Activated CD4-positive, alpha-beta T cell treated with anti-CD3 and anti-CD28 coated beads, Interleukin-2, amount 50 U/mL, for 16 hours (primary cell): ENCODE measurements at regions not wholly inside any gene's neighbourhood (a gene's known extent, or its start where the extent isn't known, plus 50 kb on each side); places are given as distances from the start of the nearest gene placed in this dataset.
"Not testable (repeated sequence)": the region's sequence is repeated elsewhere in the genome, so short reads cannot be mapped to it uniquely, and the experiment has no call there.

Experiments used
- DNase-seq: peaks from one replicate; pipeline ENCODE4 v3.0.0-alpha.2; 2020

- DNase-seq: no peak
Measured at GRCh38 chr1:70556541-70556940, 145.5 kb downstream of the CTH start.

DNA sequence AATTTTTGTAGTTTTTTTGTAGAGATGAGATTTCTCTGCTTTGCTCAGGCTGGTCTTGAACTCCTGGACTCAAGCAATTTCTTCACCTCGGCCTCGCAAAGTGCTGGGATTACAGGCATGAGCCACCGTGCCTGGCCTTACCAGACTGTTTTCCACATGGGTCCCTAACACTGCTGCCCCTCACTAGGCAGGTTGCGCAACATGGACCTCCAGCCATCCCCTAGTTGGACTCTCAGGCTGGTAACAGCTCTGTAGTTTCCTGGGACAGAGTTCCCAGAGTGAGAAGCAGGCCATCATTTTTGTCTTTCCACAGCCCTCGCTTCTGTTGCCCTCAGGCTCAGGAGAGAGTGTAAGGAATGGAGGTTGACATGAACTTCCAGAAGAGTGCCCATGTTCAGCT lies 156.1 kb downstream of the CTH start:
- no peak for DNase-seq

- DNase-seq: no peak
Measured at GRCh38 chr1:70571191-70571590, 160.1 kb downstream of the CTH start.

DNA sequence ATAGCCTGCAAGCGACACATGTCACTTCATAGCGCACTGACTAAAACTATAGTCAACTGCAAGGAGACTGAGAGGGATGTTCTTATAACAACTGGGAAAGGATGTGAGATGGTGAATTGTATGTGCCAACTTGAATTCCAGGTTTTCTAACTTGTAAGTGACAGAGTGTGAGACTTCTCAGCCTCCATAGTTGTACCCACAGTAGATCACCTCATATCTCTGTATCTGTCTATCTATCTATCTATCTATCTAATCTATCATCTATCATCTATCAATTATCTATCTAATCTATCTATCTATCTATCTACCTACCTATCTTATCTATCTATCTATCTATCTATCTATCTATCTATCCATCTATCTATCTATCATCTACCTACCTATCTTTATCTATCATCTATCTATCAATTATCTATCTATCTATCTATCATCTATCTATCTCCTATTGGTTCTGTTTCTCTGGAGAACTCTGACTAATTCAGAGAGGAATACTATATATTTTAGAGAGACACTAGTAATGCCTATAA lies 162.3 kb downstream of the CTH start:
- DNase-seq: no peak

- no peak for DNase-seq
Measured at GRCh38 chr1:70581661-70582060, 170.6 kb downstream of the CTH start.

DNA sequence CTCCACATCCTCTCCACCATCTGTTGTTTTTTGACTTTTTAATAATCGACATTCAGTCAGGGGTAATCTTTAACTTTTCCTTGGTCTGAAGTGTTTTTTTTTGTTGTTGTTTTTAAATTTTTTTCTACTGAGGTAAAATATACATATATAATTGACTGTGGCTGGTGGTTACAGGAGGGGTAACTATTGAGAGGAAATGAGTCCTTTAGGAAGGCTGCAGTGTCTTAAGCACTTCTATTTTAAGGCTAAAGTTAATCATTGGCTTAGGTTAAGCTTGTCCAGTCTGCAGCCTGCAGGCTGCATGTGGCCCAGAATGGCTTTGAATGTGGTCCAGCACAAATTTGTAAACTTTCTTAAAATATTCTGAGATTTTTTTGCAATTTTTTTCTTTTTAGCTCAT lies 172.5 kb downstream of the CTH start:
- no peak for DNase-seq

- DNase-seq: no peak
Measured at GRCh38 chr1:70586046-70586445, 175.0 kb downstream of the CTH start.

- no peak for DNase-seq
Measured at GRCh38 chr1:70587872-70588366, 176.9 kb downstream of the CTH start.

DNA sequence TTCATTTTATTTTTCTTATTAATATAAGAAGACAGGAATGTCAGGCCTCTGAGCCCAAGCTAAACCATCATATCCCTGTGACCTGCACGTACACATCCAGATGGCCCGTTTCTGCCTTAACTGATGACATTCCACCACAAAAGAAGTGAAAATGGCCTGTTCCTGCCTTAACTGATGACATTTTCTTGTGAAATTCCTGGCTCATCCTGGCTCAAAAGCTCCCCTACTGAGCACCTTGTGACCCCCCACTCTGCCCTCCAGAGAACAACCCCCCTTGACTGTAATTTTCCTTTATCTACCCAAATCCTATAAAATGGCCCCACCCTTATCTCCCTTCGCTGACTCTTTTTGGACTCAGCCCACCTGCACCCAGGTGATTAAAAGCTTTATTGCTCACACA lies 182.5 kb downstream of the CTH start:
- not testable (repeated sequence) for DNase-seq

GRCh38 chr1:70608815-70609214 lies 197.7 kb downstream of the CTH start:
- DNase-seq: no peak

DNA sequence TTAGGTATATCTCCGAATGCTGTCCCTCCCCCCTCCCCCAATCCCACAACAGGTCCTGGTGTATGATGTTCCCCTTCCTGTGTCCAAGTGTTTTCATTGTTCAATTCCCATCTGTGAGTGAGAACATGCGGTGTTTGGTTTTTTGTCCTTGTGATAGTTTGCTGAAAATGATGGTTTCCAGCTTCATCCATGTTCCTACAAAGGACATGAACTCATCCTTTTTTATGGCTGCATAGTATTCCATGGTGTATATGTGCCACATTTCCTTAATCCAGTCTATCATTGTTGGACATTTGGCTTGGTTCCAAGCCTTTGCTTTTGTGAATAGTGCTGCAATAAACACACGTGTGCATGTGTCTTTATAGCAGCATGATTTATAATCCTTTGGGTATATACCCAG lies 199.1 kb downstream of the CTH start:
- not testable (repeated sequence) for DNase-seq

DNA sequence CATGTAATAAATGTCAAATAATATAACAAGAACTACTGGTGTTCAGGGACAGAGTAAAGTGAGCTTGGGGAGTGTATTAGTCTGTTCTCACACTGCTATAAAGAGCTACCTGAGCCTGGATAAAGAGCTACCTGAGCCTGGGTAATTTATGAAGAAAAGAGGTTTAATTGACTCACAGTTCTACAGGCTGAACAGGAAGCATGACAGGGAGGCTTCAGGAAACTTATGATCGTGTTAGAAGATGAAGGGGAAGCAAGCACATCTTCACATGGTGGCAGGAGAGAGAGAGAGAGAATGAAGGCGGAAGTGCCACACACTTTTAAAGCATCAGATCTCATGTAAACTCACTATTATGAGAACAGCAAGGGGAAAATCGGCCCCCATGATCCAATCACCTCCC lies 205.9 kb downstream of the CTH start:
- no peak for DNase-seq

DNA sequence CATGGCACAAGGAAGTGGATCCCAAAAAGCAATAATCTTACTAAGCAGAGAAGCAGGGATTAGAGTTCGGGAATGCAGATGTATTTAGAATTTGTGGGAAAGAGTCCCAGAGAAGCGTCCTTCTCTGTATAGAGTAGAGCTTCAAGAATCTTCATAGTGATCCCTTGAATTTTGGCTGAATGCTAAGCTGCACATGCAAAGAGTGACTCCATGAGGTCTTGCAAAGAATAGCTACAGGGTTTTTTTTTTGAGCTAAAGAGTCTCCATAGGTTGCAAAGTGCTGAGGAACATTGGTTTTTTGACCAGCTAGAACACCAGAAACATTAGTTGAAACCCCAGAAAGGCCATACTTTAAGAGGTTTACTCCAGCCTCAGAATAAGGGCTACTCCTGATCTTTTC lies 206.7 kb downstream of the CTH start:
- DNase-seq: no peak

GRCh38 chr1:70627910-70628309 lies 216.8 kb downstream of the CTH start:
- DNase-seq: no peak

GRCh38 chr1:70628973-70629372 lies 217.9 kb downstream of the CTH start:
- DNase-seq: no peak

GRCh38 chr1:70633004-70633403 lies 221.9 kb downstream of the CTH start:
- DNase-seq: no peak

GRCh38 chr1:70635868-70636267 lies 224.8 kb downstream of the CTH start:
- no peak for DNase-seq

DNA sequence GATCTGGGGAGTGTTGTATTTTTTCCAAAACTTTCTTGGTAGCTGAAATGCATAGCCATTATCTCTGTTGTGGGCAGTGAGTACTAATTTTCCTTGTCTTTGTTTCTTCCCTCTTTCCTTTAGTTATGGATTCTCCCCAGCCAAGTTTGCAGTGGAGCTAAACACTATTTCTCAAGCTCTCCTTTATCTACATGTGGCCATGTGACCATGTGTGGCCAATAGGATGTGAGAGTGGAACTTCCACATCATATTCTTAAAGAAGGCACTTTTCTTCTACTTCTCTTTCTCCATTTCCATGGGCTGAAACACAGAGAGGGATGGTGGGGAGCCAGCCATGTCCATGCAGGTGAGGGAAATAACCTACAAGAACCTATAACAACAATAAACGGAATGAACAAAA lies 230.8 kb downstream of the CTH start:
- no peak for DNase-seq

DNA sequence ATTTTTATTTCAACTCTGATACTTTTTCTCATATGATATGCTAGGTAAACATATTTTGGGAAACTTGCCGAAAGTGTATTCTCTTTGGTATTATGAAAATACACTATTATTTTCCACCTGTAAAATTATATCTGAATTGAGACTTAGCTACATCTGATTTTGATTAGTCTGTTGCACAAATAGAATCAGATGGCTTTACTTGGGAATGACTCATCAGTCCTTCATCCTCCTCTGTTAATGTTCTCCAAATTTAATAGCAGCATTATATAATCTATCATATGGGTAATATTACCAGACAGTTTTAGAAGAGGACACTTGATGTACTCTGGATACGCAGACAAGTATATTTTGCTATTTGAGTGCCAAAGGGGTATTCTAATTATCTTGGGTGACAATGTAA lies 245.3 kb downstream of the CTH start:
- no peak for DNase-seq

DNA sequence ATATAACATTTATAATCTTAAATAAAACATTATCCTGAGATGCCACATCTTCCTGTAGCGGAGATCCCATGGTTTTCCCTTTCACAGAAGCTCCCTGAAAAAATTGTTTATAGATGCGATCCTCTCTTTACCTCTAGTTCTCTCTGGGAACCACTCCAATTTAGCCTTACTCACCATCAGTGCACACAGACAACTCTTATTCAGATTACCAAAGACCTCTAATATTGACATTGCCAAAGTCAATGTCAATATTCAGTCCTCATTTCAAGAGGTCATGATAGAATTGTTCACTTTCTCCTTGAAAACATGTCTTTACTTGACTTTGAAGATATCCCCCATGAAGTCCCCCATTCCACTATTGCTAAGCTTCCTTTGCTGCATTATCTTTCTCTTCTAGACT lies 248.8 kb downstream of the CTH start:
- DNase-seq: no peak

DNA sequence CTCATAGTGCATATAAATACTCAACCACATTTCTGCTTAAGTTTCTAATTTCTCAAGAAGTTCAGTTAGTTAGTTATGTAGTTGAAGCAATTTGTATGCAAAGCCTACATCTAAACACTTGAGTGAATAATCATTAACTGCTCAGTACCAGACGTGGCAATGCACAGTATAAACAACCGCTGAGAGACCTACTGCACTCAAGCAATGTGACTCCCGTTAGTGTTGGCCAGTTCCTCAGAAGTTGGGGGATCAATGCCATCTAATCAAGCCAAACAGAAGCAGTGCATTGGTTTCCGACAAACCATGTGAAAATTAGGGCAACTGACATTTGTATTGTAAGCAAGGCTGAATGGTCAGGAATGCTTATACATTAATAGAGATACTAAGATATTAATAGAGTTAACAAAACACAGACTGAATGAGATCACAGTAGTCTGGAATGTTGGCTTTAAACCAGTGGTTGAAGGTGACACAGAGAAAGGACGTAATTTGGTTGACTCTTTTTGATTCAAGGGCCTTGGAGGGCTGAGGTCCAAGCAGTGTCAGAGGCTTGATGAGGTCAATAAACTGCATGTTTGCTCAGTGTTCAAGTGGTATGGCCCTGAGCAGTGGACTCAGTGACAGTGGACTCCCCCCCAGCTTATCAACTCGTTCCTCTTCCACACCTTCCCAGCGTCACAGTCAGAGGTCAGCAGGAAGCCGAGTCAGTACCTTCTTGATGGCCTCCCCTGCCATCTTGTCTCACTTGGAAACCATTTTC lies 255.5 kb downstream of the CTH start:
- no peak for DNase-seq

- no peak for DNase-seq
Measured at GRCh38 chr1:70667494-70668170, 256.6 kb downstream of the CTH start.

- no peak for DNase-seq
Measured at GRCh38 chr1:70671006-70671405, 259.9 kb downstream of the CTH start.

DNA sequence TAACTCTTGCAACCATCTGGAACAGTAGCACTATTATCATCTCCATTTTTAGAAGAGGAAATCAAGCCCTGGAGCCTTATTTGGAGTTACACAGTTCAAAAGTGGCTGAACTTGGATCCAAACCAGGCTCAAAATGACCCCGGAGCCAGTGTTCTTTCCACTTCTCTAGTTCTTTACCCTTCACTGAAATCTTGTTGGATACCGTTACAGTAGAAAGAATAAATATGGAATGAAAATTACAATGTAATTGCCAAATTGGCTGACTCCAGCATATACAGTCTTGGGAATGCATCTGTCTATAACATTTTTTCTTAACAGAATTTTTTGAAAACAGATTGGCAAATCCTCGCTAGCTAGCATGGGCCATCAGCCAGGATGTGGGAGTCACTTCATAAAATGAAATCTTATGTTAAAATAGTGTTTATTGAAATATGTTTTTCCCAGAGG lies 261.4 kb downstream of the CTH start:
- DNase-seq: no peak
